Activated CD8-positive, alpha-beta memory T cell treated with anti-CD3 and anti-CD28 coated beads, Interleukin-2, amount 50 U/mL, for 48 hours (primary cell): ENCODE measurements at regions not wholly inside any gene's neighbourhood (a gene's known extent, or its start where the extent isn't known, plus 50 kb on each side); places are given as distances from the start of the nearest gene placed in this dataset.
"Not testable (repeated sequence)": the region's sequence is repeated elsewhere in the genome, so short reads cannot be mapped to it uniquely, and the experiment has no call there.

ENCODE experiments used
- DNase-seq: peaks from one replicate; pipeline ENCODE4 v3.0.0-alpha.2; 2020

DNA sequence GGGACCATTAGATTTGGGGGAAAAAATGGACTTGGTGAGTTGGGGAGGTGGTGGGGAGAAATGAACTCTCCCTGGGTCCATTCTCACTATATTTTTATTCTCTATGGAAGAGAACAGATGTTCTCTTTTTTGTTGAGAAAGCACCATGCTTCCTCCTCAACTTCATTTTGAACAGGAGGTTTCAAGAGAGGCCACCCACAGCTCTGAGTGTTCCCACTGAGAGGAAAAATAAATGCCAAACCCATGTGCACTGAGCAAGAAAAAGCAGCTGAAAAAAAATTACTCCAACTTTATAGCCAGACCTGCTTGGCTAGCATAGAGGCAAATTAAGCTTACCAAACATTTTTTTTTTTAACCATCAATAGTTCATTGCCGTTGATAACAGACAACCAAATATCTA is 883.6 kb downstream of the KCNJ2 start:
- DNase-seq = no peak

DNA sequence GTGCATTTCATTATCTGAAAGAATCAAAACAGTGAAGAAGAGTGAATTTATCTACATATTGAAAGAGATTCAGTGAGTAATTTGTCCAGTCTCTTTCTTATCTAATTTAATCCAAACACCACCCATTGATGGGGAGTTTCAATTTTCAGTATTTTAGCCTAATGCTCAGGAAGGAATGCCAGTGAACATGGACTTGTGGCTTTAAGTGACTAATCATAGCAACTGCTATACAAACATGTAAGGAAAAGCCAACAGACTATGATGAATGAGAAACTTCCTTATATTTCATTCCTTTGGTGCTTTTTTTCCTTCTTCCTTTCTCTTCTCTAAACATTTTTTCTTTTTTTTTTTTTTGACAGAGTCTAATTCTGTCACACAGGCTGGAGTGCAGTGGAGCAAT is 885.8 kb downstream of the KCNJ2 start:
- DNase-seq = no peak

DNA sequence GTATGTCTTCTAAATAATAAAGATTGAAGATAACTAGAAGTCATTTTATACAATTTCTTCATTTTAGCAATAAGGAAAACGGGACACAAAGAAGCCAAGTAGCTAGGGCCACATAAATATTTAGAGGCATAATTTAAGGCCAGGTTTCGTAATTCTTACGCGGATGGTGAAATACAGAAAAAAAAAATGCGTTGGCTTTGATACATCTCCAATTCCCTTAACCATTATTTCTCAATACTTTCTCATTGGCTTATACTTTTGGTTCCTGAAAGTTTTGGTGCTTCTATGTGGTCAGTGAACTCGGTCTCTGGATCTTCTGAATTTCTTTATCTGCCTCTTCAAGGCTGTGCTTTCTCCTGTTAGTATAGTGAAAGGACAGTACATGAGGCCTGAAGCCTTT is 888.1 kb downstream of the KCNJ2 start:
- no peak for DNase-seq

DNA sequence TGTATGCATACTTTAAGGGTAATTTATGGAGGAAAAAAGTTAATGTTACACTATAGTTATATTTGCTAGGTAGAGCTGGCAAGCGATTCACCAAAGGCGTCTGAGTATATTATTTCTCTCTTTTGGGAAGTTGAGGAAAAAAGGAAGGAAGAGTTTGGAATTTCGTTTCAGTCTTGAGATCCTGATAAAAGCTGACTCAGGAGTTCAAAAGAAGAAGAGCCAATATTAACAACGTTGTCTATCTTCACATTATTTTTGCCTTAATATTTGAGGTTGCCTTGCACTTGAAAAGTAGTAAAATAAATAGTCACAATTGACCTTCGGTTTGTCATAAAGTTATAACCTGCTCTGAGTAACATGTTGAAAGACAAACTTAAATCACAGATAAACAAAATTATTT is 888.6 kb downstream of the KCNJ2 start:
- no peak for DNase-seq

DNA sequence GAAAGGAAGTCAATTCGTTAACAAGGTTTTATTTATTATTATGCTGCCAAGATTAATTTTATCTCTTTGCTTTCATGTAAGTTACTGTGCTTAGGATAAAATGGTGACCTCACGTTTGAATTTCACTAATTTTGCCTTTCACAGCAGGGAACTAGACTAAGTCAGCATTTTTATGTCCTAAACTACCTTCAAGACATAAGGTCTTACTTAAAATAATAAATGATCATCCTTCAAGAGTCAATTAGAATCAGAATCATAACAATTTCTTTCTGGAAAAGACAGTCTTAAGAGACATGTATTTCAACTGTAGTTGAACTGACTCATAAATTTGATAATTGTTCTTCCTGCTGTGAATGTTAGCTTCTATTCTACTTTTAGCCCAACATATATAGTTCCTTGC is 893.8 kb downstream of the KCNJ2 start:
- DNase-seq = no peak

DNA sequence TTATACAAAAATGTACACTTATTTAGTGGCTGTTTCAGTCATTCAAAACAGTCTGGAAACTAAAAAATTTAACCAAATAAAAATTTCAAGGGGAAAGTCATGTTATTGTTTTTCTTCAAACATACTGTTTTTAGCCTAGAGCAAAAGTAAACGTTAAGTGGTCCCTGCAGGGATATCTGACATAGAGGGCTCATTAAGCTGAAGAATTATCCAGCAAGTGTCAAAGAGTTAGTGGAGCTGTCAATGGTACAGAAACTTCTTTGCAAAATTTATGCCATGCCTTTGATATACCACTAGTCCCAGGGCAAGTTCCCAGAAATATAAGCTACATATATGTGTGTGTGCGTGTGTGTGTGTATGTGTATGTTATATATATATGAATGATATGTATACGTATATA is 894.2 kb downstream of the KCNJ2 start:
- no peak for DNase-seq

DNA sequence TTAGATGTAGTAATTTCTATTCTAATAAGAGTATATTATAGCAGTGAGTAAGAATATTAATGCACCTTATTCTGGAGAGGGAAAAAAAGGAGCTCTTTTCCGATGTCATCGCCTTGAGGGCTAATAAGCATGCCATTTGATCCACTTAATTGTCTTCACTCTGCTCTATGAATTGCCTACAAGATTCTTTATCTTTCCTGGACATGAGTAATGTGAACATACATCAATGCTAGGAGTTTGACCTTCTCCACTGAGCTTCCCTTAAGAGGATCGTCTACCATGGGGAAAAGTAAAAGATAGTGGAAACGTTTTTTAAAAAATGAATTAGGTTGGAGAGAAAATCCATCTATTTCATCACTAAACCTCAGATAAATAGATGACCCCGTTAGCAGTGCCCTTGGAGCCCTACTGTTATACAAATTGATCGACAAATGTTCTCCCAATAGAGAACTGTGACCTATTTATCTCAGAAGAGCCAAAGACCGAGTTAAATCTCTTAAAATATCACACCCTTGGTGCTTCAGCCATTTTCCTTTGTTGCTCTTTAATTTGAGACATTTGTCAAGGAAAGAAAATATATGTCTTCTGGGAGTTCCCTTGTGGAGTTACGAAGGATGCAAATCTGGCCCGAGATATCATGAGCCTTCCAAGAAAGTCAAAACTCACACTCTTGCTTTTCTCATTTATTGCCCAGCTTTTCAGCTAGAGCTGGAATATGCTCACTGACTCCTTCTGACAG is 898.5 kb downstream of the KCNJ2 start:
- no peak for DNase-seq

DNA sequence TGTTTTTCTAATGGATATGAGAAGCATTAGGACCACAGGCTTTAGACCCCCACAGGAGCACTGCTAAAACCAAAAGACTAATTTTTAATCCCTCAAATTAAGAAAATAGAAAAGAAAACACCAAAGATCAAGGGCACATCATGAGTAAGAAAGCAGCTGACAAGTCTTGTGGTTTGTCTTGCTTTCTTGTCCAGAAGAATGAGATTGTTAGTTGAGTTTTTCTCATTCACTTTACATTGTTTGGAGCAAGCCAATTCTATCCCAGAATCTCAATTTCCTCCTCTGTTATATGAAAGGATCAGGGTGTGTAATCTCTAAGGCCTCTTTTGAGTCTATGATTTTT is 899.0 kb downstream of the KCNJ2 start:
- no peak for DNase-seq

DNA sequence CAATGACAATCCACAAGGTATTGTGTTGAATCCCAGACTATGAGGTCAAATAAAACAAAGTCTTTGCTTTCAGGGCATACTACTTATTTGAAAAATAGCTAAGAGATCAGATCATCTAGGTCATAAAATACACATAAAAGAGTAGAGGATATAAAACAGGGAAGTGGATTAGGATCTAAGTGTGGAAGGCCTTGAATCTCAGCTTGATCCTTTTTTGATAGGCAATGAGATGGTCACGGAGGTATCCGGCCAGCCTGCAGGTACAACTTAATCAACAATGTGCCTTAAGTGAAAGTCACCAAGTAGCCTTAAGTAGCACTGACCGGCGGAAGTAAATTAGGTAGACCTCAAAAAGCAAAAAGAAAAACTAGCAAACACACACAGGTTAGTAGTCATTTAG is 901.7 kb downstream of the KCNJ2 start:
- no peak for DNase-seq

DNA sequence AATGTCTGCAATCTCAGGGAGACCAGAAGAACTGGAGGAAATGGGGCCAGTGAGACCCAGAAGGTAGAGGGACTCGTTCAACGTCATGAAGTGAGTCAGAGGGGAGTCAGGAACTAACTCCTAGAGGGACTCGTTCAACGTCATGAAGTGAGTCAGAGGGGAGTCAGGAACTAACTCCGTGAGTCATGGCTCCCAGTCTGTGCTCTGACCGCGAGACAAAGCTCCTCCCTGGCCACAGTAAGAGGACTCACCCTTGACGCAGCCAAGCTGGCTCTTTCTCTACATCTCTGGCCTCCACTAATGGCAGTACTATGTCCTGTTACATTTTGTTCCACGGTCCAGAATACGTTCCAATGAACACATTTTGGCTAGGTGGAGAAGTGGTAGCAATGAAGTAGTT is 902.5 kb downstream of the KCNJ2 start:
- DNase-seq = no peak

DNA sequence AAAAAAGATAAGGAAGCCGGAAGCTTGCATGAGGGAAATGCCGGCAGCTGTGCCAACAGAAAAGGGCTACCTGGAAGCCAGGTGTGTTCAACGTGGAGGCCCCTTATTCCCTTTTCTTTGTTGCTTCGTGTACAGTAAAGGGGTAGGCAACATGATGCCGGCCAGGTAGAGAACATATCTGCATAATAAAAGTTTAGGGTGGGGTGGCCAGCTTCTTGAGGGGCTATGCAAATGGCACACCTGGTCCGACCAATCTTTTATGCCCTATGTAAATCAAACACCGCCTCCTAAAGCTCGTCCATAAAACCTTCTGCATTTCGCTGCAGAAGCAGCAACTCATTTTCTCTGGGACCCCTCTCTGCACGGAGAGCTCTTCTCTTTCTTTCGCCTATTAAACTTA is 911.6 kb downstream of the KCNJ2 start:
- DNase-seq = no peak

DNA sequence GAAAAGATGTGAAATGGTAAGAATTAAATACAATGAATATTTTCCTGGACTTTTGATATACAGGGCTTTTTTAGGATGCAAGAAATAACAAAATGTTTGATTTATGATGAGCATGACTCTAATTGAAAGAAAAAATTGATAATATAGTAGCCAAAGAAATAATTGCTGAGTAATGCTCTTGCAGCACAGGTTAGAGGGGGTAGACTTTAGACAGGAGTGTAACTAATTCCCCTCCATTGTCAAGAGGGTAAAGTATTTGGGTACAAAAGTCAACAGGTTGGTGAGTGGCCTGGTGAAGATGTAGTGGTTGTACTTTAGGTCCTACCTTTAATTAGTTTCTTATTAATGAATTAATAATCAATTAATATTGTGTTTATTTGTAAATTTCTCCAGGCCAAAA is 912.3 kb downstream of the KCNJ2 start:
- DNase-seq = no peak

DNA sequence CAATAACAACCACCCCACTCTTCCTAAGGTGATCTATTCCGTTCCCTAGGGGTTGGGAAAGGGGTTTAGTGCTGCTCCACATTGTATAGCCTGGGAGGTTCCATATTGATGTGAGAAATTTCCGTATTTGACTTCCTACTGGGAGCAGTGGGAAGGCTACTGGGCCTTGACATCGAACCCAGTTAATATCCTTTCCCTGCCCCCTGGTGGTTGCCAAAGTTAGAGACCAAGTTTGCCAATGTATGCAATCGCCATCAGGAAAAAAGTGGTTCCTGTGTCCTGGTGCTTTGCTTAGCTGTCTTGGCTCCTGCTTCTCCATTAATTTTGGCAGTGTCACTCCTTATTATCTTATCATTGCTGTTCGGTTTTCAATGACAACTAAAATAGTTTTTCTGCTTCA is 914.9 kb downstream of the KCNJ2 start:
- DNase-seq = no peak

DNA sequence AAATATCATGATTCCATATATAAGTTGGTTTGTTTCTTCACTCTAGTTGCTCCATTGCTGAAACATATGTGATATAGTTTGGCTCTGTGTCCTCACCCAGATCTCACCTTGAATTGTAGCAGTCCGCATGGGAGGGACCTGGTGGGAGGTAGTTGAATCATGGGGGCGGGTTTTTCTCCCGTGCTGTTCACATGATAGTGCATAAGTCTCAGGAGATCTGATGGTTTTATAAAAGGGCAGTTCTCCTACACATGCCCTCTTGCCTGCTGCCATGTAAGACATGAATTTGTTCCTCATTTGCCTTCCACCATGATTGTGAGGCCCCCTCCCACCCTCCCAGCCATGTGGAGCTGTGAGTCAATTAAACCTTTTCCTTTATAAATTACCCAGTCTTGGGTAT is 915.5 kb downstream of the KCNJ2 start:
- DNase-seq = no peak

DNA sequence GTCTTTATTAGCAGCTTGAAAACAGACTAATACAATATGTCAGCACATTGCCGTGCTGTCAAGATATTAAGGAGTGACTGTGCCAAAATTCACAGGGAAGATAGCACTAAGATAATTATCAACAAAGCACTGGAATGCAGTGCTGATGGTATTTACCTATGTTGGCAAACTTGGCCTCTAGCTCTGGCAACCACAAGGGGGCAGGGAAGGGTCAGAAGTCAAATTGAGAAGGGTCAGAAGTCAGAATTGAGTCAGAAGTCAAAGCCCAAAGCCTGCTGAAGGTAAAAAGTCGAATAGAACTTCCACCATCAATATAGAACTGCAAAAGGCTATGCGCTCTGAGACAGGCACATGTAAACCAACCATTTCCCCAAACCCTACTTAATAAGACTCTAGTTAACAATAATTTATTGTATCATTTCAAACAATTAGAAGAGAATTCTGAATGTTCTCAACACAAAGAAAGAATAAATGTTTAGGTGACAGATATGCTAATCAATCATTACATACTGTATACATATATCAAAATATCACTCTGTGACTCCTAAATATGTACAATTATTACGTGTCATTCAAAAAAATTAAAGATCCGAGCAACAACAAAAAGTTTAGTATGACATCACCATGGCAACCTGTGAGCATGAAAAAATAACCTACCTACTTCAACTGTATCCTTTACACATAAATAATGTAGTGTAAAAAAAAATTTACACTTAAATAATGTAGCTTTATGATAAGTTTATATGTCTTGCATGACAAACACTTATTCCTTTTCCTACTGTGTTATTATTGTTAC is 916.1 kb downstream of the KCNJ2 start:
- no peak for DNase-seq

DNA sequence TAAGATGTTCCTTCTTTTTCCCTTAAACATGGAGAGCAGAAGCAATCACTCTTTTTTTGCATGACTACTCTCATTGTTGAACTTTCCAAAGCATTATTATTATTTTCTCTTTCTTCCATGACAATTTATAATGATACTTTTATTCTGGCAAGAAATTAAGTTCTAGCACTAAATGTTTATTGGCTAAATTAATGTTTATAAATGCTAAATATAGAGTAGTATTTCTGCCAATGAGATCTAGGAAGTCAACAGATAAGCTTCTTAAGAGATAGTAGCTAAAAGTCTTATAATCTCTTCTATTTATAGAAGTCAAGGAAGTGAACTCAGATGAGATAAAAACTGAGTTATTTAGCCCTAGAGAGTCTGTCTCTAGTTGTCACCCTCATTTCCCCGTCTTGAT is 920.1 kb downstream of the KCNJ2 start:
- no peak for DNase-seq

DNA sequence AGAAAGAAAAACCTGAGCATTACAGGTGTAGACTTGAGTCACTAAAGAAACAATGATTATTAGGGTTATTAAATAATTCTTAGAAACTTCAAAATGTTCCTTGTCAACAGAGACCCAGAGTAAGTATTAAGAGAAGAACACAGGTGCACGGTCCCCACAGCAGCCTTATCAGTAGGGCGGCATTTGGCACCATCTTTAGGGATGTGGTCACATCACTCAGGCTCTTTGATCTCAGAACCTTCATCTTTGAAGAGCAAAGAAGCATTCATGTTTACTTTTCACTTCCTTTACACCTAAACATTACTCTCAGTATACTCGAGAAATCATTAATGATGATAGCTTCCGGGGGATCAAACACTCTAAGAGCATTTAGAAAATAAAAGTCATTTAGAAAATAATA is 928.7 kb downstream of the KCNJ2 start:
- no peak for DNase-seq

DNA sequence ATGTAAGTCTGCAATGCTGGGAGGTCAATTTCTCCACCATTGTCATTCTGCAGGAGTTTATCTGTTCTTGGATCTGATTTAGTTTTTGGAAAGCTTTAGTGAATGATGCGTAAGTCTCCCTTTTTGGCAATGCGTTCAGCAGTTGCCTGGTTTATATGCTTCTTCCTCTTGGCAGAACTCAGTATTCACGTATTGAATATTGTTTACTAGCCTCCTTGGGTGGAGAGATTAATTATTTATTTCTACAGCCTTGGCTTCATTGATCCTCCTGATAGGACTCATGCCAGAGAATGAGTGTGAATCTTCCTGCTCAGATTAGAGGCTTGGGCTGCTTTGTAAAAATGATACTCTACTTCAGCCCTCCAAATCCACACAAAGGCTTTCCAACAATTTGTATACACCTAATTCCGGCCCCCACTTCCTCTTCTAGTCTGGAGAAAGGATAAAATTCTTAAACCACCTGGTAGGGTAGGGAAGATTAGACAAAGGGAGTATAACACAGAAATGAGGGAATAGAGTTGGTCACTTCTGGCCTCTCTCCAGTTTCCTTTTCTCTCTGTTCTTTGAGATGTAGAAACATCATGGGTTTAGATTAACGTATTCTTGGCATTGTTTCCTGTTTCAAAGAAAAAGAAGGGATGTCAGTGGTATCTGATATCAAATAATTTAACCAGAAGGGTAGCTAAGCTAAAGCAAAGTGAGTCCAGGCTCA is 929.8 kb downstream of the KCNJ2 start:
- DNase-seq = no peak

DNA sequence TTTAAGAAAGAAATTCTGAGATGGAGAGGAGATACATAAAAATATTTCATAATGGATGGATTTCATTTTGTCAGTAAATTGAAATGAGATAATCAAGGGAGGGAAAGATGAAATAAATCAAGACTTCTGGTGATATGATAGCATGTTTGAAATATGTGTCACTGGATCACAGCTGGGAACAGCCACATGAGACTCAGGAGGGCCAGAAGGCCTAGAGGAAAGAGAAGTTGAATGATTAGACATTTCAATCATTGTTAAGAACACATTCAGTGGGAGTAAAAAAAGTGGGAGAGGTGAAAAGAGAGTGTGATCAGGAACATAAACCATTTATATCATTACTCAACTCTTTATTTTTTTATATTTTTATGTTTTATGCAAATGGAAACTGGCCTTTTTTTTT is 933.4 kb downstream of the KCNJ2 start:
- DNase-seq = no peak

DNA sequence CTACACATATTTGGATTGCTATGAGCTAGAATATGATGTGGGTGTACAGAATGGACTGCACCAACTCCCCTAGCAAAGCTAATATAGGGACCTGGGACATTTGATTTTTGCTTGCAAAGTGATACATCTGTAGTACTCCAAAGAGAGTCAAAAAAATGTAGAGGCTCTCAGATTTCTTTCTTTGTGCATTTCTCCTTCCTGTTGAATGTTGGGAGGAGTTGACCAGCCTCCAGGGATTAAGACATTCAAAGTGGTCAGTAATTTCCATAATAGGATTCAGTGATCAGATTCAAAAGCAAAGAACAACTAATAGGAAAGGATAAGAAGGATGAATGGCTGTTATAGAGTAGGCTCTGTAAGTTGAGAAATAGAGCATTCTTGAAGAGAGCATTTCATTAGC is 934.9 kb downstream of the KCNJ2 start:
- no peak for DNase-seq

DNA sequence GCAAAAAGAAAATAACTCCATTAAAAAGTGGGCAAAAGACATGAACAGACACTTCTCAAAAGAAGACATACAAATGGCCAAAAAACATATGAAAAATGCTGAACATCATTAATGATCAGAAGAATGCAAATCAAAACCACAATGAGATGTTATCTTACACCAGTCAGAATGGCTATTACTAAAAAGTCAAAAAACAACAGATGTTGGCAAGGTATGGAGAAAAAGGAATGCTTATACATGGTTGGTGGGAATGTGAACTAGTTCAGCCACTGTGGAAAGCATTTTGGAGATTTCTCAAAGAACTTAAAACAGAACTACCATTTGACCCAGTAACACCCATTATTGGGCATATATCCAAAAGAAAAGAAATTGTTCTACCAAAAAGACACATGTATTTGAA is 936.7 kb downstream of the KCNJ2 start:
- DNase-seq = not testable (repeated sequence)

DNA sequence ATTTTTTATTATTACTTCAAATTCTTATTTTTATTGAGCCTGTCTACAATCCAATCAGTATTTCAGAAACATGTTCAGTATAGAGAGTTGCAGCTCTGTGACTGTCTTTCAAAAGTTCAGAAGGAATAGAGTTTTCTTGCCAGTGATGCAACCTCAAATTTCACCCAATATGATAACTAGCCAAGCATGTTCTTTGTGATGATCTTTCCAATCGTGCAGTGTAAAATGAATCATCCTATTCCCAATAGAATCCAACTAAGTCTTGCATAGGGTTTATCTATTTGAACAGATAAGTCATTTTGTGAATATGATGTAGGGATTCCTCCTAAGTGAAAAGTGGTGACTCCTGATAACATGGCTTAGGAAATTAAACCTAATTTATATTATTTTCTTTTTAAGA is 937.8 kb downstream of the KCNJ2 start:
- DNase-seq = no peak

DNA sequence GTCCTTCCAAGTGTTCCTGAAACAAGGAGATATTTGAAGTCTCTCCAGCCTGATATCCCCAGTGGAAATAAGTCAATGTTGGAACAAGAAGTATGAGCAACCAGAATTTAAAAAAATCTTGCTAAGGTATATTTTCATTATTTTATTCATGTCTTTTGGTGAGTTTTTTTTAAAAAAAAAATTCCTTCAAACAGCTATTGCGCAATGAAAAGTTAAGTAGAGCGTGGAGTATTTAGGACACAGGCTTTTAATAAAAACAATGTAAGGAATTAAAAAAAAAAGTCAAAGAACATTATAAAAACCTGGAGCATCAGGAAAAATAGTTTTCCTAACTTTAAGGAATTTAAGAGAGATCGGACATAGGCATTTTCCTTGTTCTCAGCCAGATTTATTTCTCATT is 940.4 kb downstream of the KCNJ2 start:
- no peak for DNase-seq

DNA sequence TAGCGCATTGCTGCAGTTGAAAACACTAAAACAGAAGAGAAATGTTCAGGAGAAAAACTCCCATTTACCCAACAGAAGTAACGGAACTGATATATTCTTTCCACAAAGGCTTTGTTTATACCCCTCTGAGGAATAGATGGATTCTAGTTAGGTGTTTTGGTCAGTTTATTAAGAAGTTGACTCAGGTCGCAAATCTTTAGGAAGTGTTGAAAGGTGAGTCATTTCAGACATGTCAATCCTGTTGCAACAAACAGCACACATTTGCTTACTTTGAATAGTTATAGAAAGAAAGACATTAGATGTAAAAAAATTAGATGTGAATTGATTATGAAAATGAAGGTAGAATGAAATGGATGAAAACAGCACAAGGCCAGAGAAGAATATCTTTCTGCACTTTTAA is 941.0 kb downstream of the KCNJ2 start:
- DNase-seq = no peak
